OCI-M1 (cell line): ENCODE measurements at regions not wholly inside any gene's neighbourhood (a gene's known extent, or its start where the extent isn't known, plus 50 kb on each side); places are given as distances from the start of the nearest gene placed in this dataset.
"Not testable (repeated sequence)": the region's sequence is repeated elsewhere in the genome, so short reads cannot be mapped to it uniquely, and the experiment has no call there.

Experiments
- DNase-seq: peaks from one replicate; lab custom pipeline; 2025; lab: John Stamatoyannopoulos, UW

GRCh38 chr6:119726912-119727311, 377.4 kb upstream of the MAN1A1 start:
- DNase-seq: not testable (repeated sequence)

DNA sequence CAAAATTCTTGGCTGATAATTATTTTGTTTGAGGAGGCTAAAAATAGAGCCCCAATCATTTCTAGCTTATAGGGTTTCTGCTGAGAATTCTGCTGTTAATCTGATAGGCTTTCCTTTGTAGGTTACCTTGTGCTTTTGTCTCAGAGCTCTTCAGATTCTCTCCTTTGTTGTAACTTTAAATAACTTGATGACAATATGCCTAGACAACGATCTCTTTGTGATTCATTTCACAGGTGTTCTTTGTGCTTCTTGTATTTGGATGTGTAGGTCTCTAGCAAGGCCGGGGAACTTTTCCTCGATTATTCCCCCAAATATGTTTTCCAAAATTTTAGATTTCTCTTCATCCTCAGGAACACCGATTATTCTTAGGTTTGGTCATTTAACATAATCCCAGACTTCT, 376.5 kb upstream of the MAN1A1 start:
- DNase-seq: no peak

DNA sequence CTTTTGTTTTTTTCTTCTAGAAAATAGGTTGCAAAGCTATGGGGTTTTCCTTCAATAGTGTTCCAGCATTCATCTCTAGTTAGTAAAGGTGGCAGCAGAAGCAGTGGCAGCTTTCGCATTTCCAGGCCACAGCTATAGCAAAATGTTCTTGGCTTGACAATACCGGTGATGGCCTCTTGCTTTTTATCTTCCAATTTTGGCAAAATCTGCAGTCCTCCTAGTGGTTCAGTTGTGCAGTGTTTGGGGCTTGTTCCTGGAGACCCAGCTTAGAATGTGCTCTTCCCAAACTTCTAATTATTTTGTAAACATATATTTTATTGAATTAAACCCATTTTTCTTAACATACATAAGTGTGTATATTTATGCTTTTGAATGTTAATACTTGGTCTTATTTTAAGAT, 370.6 kb upstream of the MAN1A1 start:
- DNase-seq: peak; percentile 47

- DNase-seq: peak; percentile 71
Measured at GRCh38 chr6:119717942-119718341, 368.4 kb upstream of the MAN1A1 start.

- no peak for DNase-seq
Measured at GRCh38 chr6:119716668-119717270, 367.2 kb upstream of the MAN1A1 start.

GRCh38 chr6:119713903-119714302, 364.3 kb upstream of the MAN1A1 start:
- DNase-seq: no peak

DNA sequence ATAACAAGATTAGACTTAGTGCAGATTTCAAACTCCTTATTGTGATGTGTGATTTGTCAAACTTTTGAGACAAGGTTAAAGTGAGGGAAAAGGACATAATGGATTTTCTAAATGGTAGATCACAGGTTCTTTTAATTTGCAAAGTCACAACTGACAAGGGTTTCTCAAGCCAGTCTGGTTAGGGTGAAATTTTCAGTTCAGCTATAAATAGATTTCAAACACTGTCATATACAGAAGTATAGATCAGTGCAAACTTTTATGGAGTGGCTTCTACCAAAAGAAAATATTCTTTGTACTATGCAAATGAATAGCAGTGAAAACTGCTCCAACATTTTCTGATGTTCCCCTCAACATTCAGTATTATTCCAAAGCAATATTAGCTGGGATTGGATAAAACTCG, 337.1 kb upstream of the MAN1A1 start:
- peak; percentile 23 for DNase-seq

DNA sequence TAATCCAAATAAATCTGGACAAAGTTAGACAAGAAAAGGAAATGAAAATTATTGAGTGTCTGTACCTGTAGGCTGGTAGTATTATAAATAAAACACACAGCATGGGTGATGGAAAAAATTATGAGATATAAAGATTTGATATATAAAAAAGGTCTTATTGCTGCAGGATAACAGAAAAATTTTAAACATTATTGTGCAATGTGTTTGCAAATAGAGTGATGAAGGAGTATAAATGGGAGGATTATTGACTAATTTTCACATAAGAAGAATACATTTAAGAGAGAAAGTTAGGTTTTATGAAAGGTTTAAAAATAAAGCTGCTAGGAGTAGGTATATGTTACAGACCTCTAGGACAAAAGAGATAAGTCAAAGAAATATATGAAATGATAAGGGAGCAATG, 336.7 kb upstream of the MAN1A1 start:
- DNase-seq: no peak

DNA sequence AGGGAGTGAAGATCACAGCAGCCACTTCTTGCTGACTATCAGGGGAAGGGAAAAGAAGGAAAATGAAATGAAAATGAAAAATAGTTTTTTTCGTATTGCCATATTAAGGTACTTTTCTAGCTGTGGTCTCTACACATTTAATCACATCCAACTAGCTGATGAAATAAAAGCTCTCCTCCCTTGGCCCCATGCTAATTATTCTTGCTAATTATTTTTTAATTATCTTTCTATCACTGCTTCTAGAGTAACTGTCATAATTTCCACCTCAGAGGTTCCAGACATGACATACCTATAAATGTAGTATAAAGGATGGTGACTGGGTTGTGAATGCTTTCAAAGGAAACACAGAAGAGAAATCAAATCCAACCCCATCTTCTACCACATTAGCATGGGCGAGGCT, 334.1 kb upstream of the MAN1A1 start:
- no peak for DNase-seq

- DNase-seq: no peak
Measured at GRCh38 chr6:119683031-119683430, 333.5 kb upstream of the MAN1A1 start.

- DNase-seq: no peak
Measured at GRCh38 chr6:119678961-119679360, 329.4 kb upstream of the MAN1A1 start.

DNA sequence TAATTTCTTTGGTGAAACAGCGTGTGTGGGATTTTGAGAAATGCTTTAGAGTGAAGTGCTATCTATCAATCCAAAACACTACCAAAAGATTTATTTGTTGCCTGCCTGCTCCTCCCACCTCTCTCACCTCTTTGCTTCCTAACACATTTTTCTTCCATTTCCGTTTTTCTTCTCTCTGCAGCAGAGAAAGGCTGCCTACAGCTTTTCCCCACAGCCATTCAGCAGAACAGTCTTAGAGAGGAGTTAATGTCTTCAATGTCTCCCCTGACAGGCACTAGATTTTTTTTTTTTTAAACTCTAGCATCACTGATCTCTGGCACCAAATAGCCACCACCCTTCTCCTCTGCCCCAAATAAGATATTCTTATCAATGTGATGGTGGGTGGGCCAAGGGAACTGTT, 327.8 kb upstream of the MAN1A1 start:
- DNase-seq: peak; percentile 18

- no peak for DNase-seq
Measured at GRCh38 chr6:119676961-119677360, 327.4 kb upstream of the MAN1A1 start.

GRCh38 chr6:119676230-119676629, 326.7 kb upstream of the MAN1A1 start:
- DNase-seq: no peak

GRCh38 chr6:119673741-119674140, 324.2 kb upstream of the MAN1A1 start:
- peak; percentile 28 for DNase-seq

- no peak for DNase-seq
Measured at GRCh38 chr6:119672725-119673124, 323.2 kb upstream of the MAN1A1 start.

DNA sequence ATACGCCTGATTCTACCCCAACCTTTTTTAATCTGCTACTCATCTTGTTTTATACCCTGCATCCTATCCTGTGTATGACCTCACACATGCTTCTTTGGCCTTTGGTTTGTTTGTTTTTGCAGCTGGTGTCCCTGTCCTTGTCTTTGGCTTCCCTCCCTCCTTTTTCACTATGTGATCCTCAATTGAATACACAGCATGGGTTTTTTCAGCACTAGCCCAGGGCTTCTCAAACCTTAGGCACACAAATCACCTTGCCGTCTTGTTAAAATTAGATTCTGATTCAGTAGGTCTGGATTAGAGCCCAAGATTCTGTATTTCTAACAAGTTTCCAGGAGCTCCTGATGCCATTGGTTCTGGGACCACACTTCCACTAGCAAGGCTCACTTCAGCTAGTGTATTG, 321.5 kb upstream of the MAN1A1 start:
- DNase-seq: no peak

DNA sequence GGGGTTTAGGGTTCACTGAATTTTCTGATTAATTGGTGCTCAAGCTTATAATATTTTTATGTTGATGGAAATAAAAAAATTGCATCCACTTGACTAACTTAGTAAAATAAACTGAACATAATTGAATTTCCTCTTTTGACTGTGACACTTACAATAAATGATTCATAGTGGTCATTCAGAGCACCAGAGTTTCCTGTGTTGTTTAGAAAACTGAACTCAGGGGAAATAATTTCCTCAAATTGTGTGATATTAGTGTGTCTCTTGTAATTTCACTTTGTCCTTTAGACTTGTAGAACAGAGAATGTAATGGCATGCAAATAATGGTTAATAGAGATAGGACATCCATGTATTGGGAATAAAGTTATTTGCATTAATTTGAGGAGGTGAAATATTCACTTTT, 319.7 kb upstream of the MAN1A1 start:
- DNase-seq: peak; percentile 62

DNA sequence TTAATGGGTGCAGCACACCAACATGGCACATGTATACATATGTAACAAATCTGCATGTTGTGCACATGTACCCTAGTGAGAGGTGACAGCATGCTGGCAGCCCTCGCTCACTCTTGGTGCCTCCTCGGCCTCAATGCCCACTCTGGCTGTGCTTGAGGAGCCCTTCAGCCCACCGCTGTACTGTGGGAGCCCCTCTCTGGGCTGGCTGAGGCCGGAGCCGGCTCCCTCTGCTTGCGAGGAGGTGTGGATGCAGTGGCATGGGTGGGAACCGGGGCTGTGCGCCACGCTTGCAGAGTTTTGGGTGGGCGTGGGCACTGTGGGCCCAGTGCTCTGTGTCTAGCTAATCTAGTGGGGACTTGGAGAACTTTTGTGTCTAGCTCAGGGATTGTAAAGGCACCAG, 315.9 kb upstream of the MAN1A1 start:
- DNase-seq: not testable (repeated sequence)

DNA sequence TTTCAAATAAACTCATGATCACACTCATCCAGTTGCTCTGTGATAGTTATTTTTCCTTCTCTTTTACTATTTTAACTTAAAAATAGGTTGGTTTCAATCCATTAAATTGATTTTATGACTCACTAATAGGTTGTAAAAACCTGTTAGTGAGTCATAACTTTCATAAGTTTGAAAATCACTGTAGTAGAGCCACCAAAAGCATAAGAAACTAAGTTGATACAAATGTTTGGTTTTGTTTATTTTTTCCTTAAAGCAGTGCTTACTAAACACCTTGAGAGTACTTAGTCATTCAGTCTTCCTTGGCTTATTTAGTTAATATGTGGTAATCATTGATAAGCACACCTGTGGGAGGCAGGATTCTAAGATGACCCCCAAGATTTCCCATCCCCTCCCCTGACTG, 312.1 kb upstream of the MAN1A1 start:
- no peak for DNase-seq

DNA sequence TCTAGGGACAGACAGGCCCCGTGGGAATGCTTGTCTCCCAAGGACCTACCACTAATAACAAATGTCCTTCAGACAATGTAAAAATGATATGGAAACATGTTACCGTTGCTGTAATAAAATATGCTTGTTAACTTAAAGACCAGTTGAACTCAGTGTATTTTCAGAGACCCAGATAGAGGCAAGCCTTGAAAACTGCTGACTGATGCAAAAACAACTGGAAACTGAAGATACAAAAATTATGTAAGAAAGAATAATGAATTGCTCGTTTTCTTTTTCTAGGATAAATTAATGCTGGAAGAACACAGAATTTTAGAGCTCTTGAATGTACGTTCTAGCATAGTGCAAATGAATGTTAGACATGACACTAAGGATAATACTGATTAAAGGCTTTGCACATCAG, 311.5 kb upstream of the MAN1A1 start:
- no peak for DNase-seq

GRCh38 chr6:119658917-119659316, 309.4 kb upstream of the MAN1A1 start:
- DNase-seq: no peak

- no peak for DNase-seq
Measured at GRCh38 chr6:119655124-119655523, 305.6 kb upstream of the MAN1A1 start.

- DNase-seq: no peak
Measured at GRCh38 chr6:119653329-119653728, 303.8 kb upstream of the MAN1A1 start.

DNA sequence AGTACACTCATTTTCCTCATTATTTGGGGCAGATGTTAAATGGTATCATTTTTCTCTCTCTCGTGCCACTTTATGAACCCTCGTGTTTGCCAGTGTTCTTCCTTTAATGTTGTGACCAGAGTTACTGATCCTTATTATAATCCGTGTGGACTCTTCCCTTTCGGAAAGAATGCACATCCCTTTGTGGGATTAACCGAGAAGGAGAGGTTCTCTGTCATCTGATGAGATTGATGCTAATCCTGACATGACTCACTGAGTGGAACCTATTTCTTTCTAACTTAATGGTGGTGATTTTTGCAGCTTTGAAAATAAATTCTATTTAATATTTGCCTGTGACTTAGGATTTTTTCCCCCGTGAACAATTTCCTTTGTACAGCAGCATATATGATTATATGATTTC, 300.0 kb upstream of the MAN1A1 start:
- no peak for DNase-seq
